ENCODE measurements at regions not wholly inside any gene's neighbourhood (a gene's known extent, or its start where the extent isn't known, plus 50 kb on each side); places are given as distances from the start of the nearest gene placed in this dataset.

- Histone ChIP-seq H3K9ac (no peak overlapping the region), H3K4me2 (no peak overlapping the region), H3K4me1 (ENCODE audit: control insufficient read depth in 1 of 2, insufficient read depth in 2 of 2, low read depth in 1 of 2, low read length in 1 of 2) (no peaks in the 10 kb centered on the region), H3K9me3 (no peaks in the 10 kb centered on the region), H3K79me2 (ENCODE audit: insufficient read depth) (no peaks in the 10 kb centered on the region), H3K36me3 (replicated peaks in 1 of 2; ENCODE audit: control insufficient read depth in 1 of 2, insufficient read depth in 2 of 2, low read length in 1 of 2) (no peaks in the 10 kb centered on the region), H3K27ac (ENCODE audit: low read depth in 2 of 2, low read length in 1 of 2) (no peak overlapping the region), H3K4me3 (ENCODE audit: low read depth in 2 of 2, low read length in 1 of 2) (no peak overlapping the region), H3K27me3 (ENCODE audit: insufficient read depth) (no peaks in the 10 kb centered on the region; the same call in 1 of the 2 replicates), H4K20me1 (ENCODE audit: insufficient read depth) (no peaks in the 10 kb centered on the region), H3F3A (replicated peaks; ENCODE audit: insufficient read depth) (peaks cover 7% of the 10 kb centered on the region), H3K9me2 (no peaks in the 10 kb centered on the region), H2AFZ (ENCODE audit: low read depth) (no peak overlapping the region)
- 56% methylated on average over 19 of the region's 19 CpGs for WGBS (ENCODE audit: low lambda C conversion rate)
- TF ChIP-seq NRF1 (IDR thresholded peaks at IDR 0.05; ENCODE audit: low read depth, low read length) (no peak), USF1 (IDR thresholded peaks at IDR 0.05; ENCODE audit: borderline replicate concordance, low read depth) (no peak), MXI1 (IDR thresholded peaks at IDR 0.05; ENCODE audit: low read depth, low read length) (no peak), NFIC (IDR thresholded peaks at IDR 0.05; ENCODE audit: borderline replicate concordance) (no peak), CHD2 (IDR thresholded peaks at IDR 0.05; ENCODE audit: low read length, partially characterized antibody) (no peak), YY1 (IDR thresholded peaks at IDR 0.05; ENCODE audit: low read depth) (no peak)
- DNase-seq: no peak
- ChIA-PET POLR2A (no interaction called here), CTCF (no interaction called here)
These were observed 99.6 kb upstream of the SHOX start for GRCh38 chrX:530726-531610.

GRCh38 chrX:531611-531936 is 99.0 kb upstream of the SHOX start:
- ChIA-PET POLR2A (no interaction called here), CTCF (no interaction called here)
- Histone ChIP-seq H4K20me1 (ENCODE audit: insufficient read depth) (no peaks in the 10 kb centered on the region), H3K4me3 (ENCODE audit: low read depth in 2 of 2, low read length in 1 of 2) (no peak overlapping the region), H3K4me1 (ENCODE audit: control insufficient read depth in 1 of 2, insufficient read depth in 2 of 2, low read depth in 1 of 2, low read length in 1 of 2) (no peaks in the 10 kb centered on the region), H3K27ac (ENCODE audit: low read depth in 2 of 2, low read length in 1 of 2) (no peak overlapping the region), H3K27me3 (ENCODE audit: insufficient read depth) (no peaks in the 10 kb centered on the region; the same call in 1 of the 2 replicates), H3K9ac (no peak overlapping the region), H3K9me3 (no peaks in the 10 kb centered on the region), H3K79me2 (ENCODE audit: insufficient read depth) (no peaks in the 10 kb centered on the region), H3K9me2 (no peaks in the 10 kb centered on the region), H3K36me3 (replicated peaks in 1 of 2; ENCODE audit: control insufficient read depth in 1 of 2, insufficient read depth in 2 of 2, low read length in 1 of 2) (no peaks in the 10 kb centered on the region), H3F3A (replicated peaks; ENCODE audit: insufficient read depth) (peaks cover 7% of the 10 kb centered on the region), H3K4me2 (no peak overlapping the region), H2AFZ (ENCODE audit: low read depth) (no peak overlapping the region)
- WGBS (ENCODE audit: low lambda C conversion rate): 2% methylated on average over 5 of the region's 6 CpGs
- DNase-seq: no peak
- TF ChIP-seq RFX5 (IDR thresholded peaks at IDR 0.05; ENCODE audit: low read length) (no peak), USF1 (IDR thresholded peaks at IDR 0.05; ENCODE audit: borderline replicate concordance, low read depth) (no peak), FOSL2 (IDR thresholded peaks at IDR 0.05; ENCODE audit: borderline replicate concordance, low read depth) (no peak), EZH2phosphoT487 (IDR thresholded peaks at IDR 0.05; ENCODE audit: borderline replicate concordance, low read depth) (no peak), NRF1 (IDR thresholded peaks at IDR 0.05; ENCODE audit: low read depth, low read length) (no peak), SIN3A (IDR thresholded peaks at IDR 0.05; ENCODE audit: borderline replicate concordance, low read depth, low read length) (no peak), MEF2A (IDR thresholded peaks at IDR 0.05; ENCODE audit: borderline replicate concordance, low read depth) (no peak), SMC3 (IDR thresholded peaks at IDR 0.05; ENCODE audit: low read depth, low read length) (no peak), YY1 (IDR thresholded peaks at IDR 0.05; ENCODE audit: low read depth) (no peak), RAD21 (IDR thresholded peaks at IDR 0.05; ENCODE audit: low read length) (no peak), IRF3 (IDR thresholded peaks at IDR 0.05; ENCODE audit: low read depth, low read length) (no peak), GABPA (IDR thresholded peaks at IDR 0.05; ENCODE audit: low read depth) (no peak), ELF1 (IDR thresholded peaks at IDR 0.05) (no peak), RXRA (IDR thresholded peaks at IDR 0.05; ENCODE audit: borderline replicate concordance, low read depth) (no peak), MXI1 (IDR thresholded peaks at IDR 0.05; ENCODE audit: low read depth, low read length) (no peak), CHD2 (IDR thresholded peaks at IDR 0.05; ENCODE audit: low read length, partially characterized antibody) (no peak)
